Stimulated activated CD8-positive, alpha-beta memory T cell treated with anti-CD3 and anti-CD28 coated beads, Interleukin-4, amount 100 ng/mL, for 48 hours (primary cell): ENCODE measurements at regions not wholly inside any gene's neighbourhood (a gene's known extent, or its start where the extent isn't known, plus 50 kb on each side); places are given as distances from the start of the nearest gene placed in this dataset.
"Not testable (repeated sequence)": the region's sequence is repeated elsewhere in the genome, so short reads cannot be mapped to it uniquely, and the experiment has no call there.

ENCODE experiments used
- DNase-seq: peaks from one replicate; pipeline ENCODE4 v3.0.0-alpha.2; 2020

GRCh38 chrY:10958122-10958521, 1430.4 kb downstream of the TSPY10 start:
- not testable (repeated sequence) for DNase-seq

- no peak for DNase-seq
These were observed 1445.7 kb downstream of the TSPY10 start for GRCh38 chrY:10973422-10973821.

GRCh38 chrY:10986655-10987054, 1459.0 kb downstream of the TSPY10 start:
- no peak for DNase-seq

GRCh38 chrY:10987626-10988025, 1459.9 kb downstream of the TSPY10 start:
- no peak for DNase-seq

GRCh38 chrY:10993955-10994354, 1466.3 kb downstream of the TSPY10 start:
- no peak for DNase-seq

GRCh38 chrY:10999715-11000114, 1472.0 kb downstream of the TSPY10 start:
- not testable (repeated sequence) for DNase-seq

GRCh38 chrY:11014229-11014628, 1486.5 kb downstream of the TSPY10 start:
- not testable (repeated sequence) for DNase-seq

GRCh38 chrY:11022734-11023133, 1495.1 kb downstream of the TSPY10 start:
- no peak for DNase-seq

- no peak for DNase-seq
These were observed 1516.7 kb downstream of the TSPY10 start for GRCh38 chrY:11044234-11044883.

- DNase-seq: no peak
These were observed 1535.8 kb downstream of the TSPY10 start for GRCh38 chrY:11063486-11063885.

GRCh38 chrY:11063960-11064359, 1536.3 kb downstream of the TSPY10 start:
- DNase-seq: no peak

- DNase-seq: no peak
These were observed 1536.7 kb downstream of the TSPY10 start for GRCh38 chrY:11064376-11064775.

- no peak for DNase-seq
These were observed 1541.6 kb downstream of the TSPY10 start for GRCh38 chrY:11069271-11069670.

GRCh38 chrY:11070250-11071113, 1542.8 kb downstream of the TSPY10 start:
- no peak for DNase-seq

- DNase-seq: not testable (repeated sequence)
These were observed 1558.1 kb downstream of the TSPY10 start for GRCh38 chrY:11085801-11086200.

GRCh38 chrY:11097498-11097897, 1569.8 kb downstream of the TSPY10 start:
- not testable (repeated sequence) for DNase-seq

GRCh38 chrY:11098419-11098818, 1570.7 kb downstream of the TSPY10 start:
- DNase-seq: not testable (repeated sequence)

- DNase-seq: no peak
These were observed 1571.3 kb downstream of the TSPY10 start for GRCh38 chrY:11099004-11099403.

- DNase-seq: not testable (repeated sequence)
These were observed 1572.8 kb downstream of the TSPY10 start for GRCh38 chrY:11100472-11100871.

GRCh38 chrY:11102987-11103386, 1575.3 kb downstream of the TSPY10 start:
- not testable (repeated sequence) for DNase-seq

GRCh38 chrY:11107127-11107918, 1579.6 kb downstream of the TSPY10 start:
- not testable (repeated sequence) for DNase-seq

- DNase-seq: not testable (repeated sequence)
These were observed 1549.3 kb upstream of the USP9Y start for GRCh38 chrY:11151724-11152123.

- DNase-seq: not testable (repeated sequence)
These were observed 1544.9 kb upstream of the USP9Y start for GRCh38 chrY:11156100-11156499.
